Ascending aorta (tissue), 2 donors: ENCODE measurements at regions not wholly inside any gene's neighbourhood (a gene's known extent, or its start where the extent isn't known, plus 50 kb on each side); places are given as distances from the start of the nearest gene placed in this dataset.

ENCODE experiments used
- DNase-seq, 2 donors: peaks; one replicate each; pipeline ENCODE4 v3.0.0-alpha.2; 2019; ENCODE audit warnings: low spot score in 2 of 2
- H3K27ac ChIP-seq, 2 donors: fragments of 200-600 bp; sonication (generic); one replicate each; pipeline ENCODE4 v1.5.1; 2016 to 2017; ENCODE audit warnings: mild to moderate bottlenecking in 1 of 2
- H3K27me3 ChIP-seq: fragments of 200-600 bp; sonication (generic); one replicate; pipeline ENCODE4 v1.5.1; 2017
- H3K36me3 ChIP-seq, 2 donors: fragments of 200-600 bp; sonication (generic); one replicate each; pipeline ENCODE4 v1.5.1; 2016
- H3K4me1 ChIP-seq, 2 donors: fragments of 200-600 bp; sonication (generic); one replicate each; pipeline ENCODE4 v1.5.1; 2016 to 2017; ENCODE audit warnings: mild to moderate bottlenecking in 1 of 2
- H3K4me3 ChIP-seq, 2 donors: fragments of 200-600 bp; sonication (generic); one replicate each; pipeline ENCODE4 v1.5.1; 2016 to 2017; ENCODE audit warnings: mild to moderate bottlenecking in 1 of 2
- H3K9me3 ChIP-seq, 2 donors: fragments of 200-600 bp; sonication (generic); one replicate each; pipeline ENCODE4 v1.5.1; 2016
- CTCF ChIP-seq, 3 experiments: fragments of 200-600 bp in 2 of 3; fragments of 450-650 bp in 1 of 3; sonication (generic) in 2 of 3; IDR thresholded peaks; one replicate each; pipeline ENCODE4 v1.5.1; 2016 to 2019; ENCODE audit warnings: antibody characterized with exemption in 3 of 3, mild to moderate bottlenecking in 1 of 3, moderate library complexity in 1 of 3
- intact Hi-C: fragments of 100-400 bp; cut with DNase I; formaldehyde crosslinking; loops from one replicate; pipeline ENCODE4 v1.15.1; 2023

- Histone ChIP-seq H3K27me3 (no peaks in the 10 kb centered on the region), H3K4me3 (no peak overlapping the region), H3K36me3 (no peaks in the 10 kb centered on the region), H3K27ac (no peak overlapping the region), H3K9me3 (peaks cover 0 to 3% of the 10 kb centered on the region in 2 donors), H3K4me1 (no peaks in the 10 kb centered on the region)
- no peak for DNase-seq
- TF ChIP-seq CTCF (IDR thresholded peaks at IDR 0.05): no peak
- intact Hi-C loops: no loop called here
These were observed 700.3 kb downstream of the DNAH5 start for GRCh38 chr5:13244151-13244550.

- H3K4me1 ChIP-seq: no peaks in the 10 kb centered on the region
- no peak overlapping the region for H3K4me3 ChIP-seq
- no peak for DNase-seq
- intact Hi-C loops: no loop called here
- no peaks in the 10 kb centered on the region for H3K27me3 ChIP-seq
- H3K36me3 ChIP-seq: no peaks in the 10 kb centered on the region
- peaks cover 0 to 4% of the 10 kb centered on the region in 2 donors for H3K9me3 ChIP-seq
- no peak for TF ChIP-seq CTCF (IDR thresholded peaks at IDR 0.05)
- H3K27ac ChIP-seq: no peak overlapping the region
These were observed 717.0 kb downstream of the DNAH5 start for GRCh38 chr5:13227513-13227912.

- Histone ChIP-seq H3K4me1 (no peaks in the 10 kb centered on the region), H3K27me3 (no peaks in the 10 kb centered on the region), H3K27ac (no peak overlapping the region), H3K36me3 (no peaks in the 10 kb centered on the region), H3K9me3 (peaks cover 0 to 4% of the 10 kb centered on the region in 2 donors), H3K4me3 (no peak overlapping the region)
- DNase-seq: no peak
- no peak for TF ChIP-seq CTCF (IDR thresholded peaks at IDR 0.05)
- intact Hi-C loops: no loop called here
These were observed 726.0 kb downstream of the DNAH5 start for GRCh38 chr5:13218518-13218917.

- TF ChIP-seq CTCF (IDR thresholded peaks at IDR 0.05): no peak
- H3K9me3 ChIP-seq: peaks cover 0 to under 1% of the 10 kb centered on the region in 2 donors
- intact Hi-C loops: no loop called here
- no peaks in the 10 kb centered on the region for H3K4me1 ChIP-seq
- no peaks in the 10 kb centered on the region for H3K36me3 ChIP-seq
- no peaks in the 10 kb centered on the region for H3K27me3 ChIP-seq
- no peak overlapping the region for H3K4me3 ChIP-seq
- DNase-seq: no peak
- no peak overlapping the region for H3K27ac ChIP-seq
These were observed 726.9 kb downstream of the DNAH5 start for GRCh38 chr5:13217636-13218035.

- Histone ChIP-seq H3K9me3 (no peaks in the 10 kb centered on the region), H3K27me3 (no peaks in the 10 kb centered on the region), H3K36me3 (no peaks in the 10 kb centered on the region), H3K27ac (no peak overlapping the region), H3K4me3 (no peak overlapping the region), H3K4me1 (no peaks in the 10 kb centered on the region)
- no peak for TF ChIP-seq CTCF (IDR thresholded peaks at IDR 0.05)
- no peak for DNase-seq
- intact Hi-C loops: no loop called here
These were observed 728.7 kb downstream of the DNAH5 start for GRCh38 chr5:13215806-13216205.

GRCh38 chr5:13215370-13215769 lies 729.1 kb downstream of the DNAH5 start:
- intact Hi-C loops: no loop called here
- H3K4me3 ChIP-seq: no peak overlapping the region
- TF ChIP-seq CTCF (IDR thresholded peaks at IDR 0.05): no peak
- H3K9me3 ChIP-seq: no peaks in the 10 kb centered on the region
- H3K27me3 ChIP-seq: no peaks in the 10 kb centered on the region
- no peaks in the 10 kb centered on the region for H3K4me1 ChIP-seq
- no peak for DNase-seq
- no peaks in the 10 kb centered on the region for H3K36me3 ChIP-seq
- H3K27ac ChIP-seq: no peak overlapping the region
